ENCODE measurements at regions not wholly inside any gene's neighbourhood (a gene's known extent, or its start where the extent isn't known, plus 50 kb on each side); places are given as distances from the start of the nearest gene placed in this dataset.

DNA sequence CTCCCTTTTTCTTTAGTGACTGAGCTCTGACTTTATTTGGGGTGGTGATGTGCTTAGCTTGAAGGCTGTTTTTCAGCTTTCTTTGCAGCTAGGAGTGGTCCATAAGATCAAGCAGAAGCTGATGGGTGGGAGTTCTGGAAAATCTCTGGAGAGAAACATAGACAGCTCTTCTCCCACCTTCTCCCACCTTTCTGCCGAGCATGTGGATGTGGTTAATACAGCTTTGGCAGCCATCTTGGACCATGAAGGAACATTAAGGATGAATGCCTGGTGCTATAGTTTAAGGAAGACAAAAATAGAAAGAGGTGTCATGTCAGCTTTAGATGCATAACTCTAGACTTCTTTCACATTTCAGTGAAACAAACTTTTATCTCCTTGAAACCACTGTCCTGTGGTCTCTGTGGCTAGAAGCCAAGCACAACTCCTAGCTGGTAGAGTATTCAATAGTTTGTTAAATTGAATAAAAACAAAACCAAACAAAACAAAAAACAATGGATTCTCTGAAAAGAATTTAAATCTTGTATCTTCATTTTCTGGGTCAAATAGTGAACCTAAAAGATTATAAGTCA, 203.6 kb upstream of the SESN3 start:
- Histone ChIP-seq H3K4me1 (no peaks in the 10 kb centered on the region), H3K36me3 (ENCODE audit: insufficient read depth in 1 of 2, low read depth in 1 of 2) (no peaks in the 10 kb centered on the region), H3K27me3 (ENCODE audit: insufficient read depth in 3 of 3, low read length in 2 of 3) (peaks cover 0 to 3% (median 0%) of the 10 kb centered on the region in 3 donors), H3K4me3 (no peak overlapping the region), H3K27ac (no peak overlapping the region), H3K9me3 (no peaks in the 10 kb centered on the region)
- DNase-seq: no peak
- intact Hi-C loops (cut with DNase I): loop anchor here in 1 of 2 donors (10.0 kb wide), 1 partner anchor 60 kb away; no protein-coding TSS in a partner anchor
- ATAC-seq: no peak
- TF ChIP-seq, protein P1, sequence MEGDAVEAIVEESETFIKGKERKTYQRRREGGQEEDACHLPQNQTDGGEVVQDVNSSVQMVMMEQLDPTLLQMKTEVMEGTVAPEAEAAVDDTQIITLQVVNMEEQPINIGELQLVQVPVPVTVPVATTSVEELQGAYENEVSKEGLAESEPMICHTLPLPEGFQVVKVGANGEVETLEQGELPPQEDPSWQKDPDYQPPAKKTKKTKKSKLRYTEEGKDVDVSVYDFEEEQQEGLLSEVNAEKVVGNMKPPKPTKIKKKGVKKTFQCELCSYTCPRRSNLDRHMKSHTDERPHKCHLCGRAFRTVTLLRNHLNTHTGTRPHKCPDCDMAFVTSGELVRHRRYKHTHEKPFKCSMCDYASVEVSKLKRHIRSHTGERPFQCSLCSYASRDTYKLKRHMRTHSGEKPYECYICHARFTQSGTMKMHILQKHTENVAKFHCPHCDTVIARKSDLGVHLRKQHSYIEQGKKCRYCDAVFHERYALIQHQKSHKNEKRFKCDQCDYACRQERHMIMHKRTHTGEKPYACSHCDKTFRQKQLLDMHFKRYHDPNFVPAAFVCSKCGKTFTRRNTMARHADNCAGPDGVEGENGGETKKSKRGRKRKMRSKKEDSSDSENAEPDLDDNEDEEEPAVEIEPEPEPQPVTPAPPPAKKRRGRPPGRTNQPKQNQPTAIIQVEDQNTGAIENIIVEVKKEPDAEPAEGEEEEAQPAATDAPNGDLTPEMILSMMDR (IDR thresholded peaks at IDR 0.05): no peak
- WGBS, 3 donors: 74 to 92% (median 76%) methylated on average over 1 of the region's 1 CpG

DNA sequence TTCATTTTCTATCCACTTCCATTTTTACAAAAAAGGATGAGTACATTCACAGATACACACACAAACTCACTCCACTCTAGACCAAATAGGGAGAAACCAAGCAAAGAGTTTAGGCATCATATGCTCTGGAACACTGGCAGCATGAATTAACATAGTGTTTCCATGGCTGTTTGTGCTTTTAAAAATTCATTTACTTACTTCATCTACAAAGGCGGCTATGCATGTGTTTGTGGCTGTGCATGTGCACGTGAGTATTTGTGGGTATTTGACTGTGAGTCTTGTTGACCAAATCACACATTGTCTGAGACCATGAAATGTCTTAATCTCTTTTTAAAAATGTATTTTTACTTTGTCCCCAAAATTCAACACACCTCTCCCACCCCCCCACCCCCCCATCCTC, 203.0 kb upstream of the SESN3 start:
- DNase-seq (no peak), ATAC-seq (no peak)
- Histone ChIP-seq H3K4me1 (no peaks in the 10 kb centered on the region), H3K27me3 (ENCODE audit: insufficient read depth in 3 of 3, low read length in 2 of 3) (peaks cover 0 to 3% (median 0%) of the 10 kb centered on the region in 3 donors), H3K4me3 (no peak overlapping the region), H3K27ac (no peak overlapping the region), H3K9me3 (no peaks in the 10 kb centered on the region), H3K36me3 (ENCODE audit: insufficient read depth in 1 of 2, low read depth in 1 of 2) (no peaks in the 10 kb centered on the region)
- intact Hi-C loops (cut with DNase I): loop anchor here in 1 of 2 donors (10.0 kb wide), 1 partner anchor 61 kb away; no protein-coding TSS in a partner anchor
- 92 to 100% (median 95%) methylated on average over 2 of the region's 2 CpGs for WGBS, 3 donors
- TF ChIP-seq, protein P1 (IDR thresholded peaks at IDR 0.05): no peak

DNA sequence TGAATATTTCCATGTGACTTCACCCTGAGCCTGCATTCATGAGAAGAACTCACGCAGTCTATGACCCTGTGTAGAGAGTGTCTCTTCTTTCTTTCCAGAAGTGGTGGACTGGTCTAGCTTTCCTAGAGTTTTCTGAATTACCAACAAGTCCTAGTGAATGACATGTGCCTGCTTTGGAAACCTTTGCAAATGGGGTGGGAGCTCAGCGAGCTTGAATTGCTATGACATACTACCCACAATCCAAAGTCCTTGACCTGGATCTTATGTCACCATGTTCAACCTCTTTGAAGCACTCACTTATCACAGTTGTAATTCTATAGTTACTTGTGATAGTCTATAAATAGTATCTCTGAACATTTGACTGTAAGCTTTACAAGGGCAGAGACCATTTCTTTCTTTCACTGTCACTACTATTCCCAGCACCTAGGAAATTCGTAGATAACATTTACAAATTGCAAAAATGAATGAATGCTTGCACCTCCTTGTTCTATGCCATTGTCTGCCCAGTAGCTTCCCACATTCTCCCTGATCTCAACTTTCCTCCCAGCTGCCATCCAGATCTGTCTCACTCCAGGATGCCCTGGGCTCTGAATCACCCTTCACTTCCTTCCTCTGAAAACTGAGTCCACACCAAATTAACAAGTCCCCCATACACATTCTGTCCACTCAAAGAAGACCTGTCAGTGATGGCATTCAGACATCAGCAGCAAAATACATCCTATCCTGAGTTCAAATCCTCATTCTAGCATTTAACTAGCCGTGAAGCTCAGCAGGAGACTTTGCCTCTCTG, 201.9 kb upstream of the SESN3 start:
- intact Hi-C loops (cut with DNase I): loop anchor here in 1 of 2 donors (10.0 kb wide), 1 partner anchor 62 kb away; no protein-coding TSS in a partner anchor
- H3K27me3 ChIP-seq (ENCODE audit: insufficient read depth in 3 of 3, low read length in 2 of 3): peaks cover 0 to 3% (median 0%) of the 10 kb centered on the region in 3 donors

DNA sequence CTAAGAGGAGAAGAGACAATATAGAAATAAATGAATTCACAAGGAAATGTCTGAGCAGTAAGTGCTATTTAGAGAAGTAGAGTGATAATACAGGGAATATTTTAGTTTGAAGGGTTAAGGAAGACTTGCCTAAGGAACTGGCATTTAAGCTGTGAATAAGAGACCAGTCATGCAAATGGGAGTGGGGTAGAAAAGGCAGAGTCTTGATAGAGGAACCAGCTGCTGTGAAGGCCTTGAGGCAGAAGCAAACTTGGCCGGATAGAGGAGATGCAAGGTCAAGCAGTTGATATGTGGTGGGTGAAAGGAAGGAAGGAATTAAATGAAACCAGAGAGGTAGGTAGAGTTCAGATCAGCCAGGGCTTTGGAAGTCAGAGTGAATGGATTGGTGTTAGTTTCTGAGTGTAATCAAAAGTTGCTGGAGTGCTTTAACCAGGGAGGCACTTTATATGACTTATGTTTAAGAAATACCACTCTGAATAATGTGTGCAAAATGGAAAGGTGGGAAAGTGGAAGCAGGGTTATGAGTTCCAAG, 198.4 kb upstream of the SESN3 start:
- 58 to 81% (median 59%) methylated on average over 1 of the region's 1 CpG for WGBS, 3 donors
- H3K27me3 ChIP-seq (ENCODE audit: insufficient read depth in 3 of 3, low read length in 2 of 3): peaks cover 0 to 3% (median 0%) of the 10 kb centered on the region in 3 donors
- H3K27ac ChIP-seq: no peak overlapping the region
- TF ChIP-seq, protein P1 (IDR thresholded peaks at IDR 0.05): no peak
- ATAC-seq (no peak), DNase-seq (no peak)
- H3K4me1 ChIP-seq: no peaks in the 10 kb centered on the region
- intact Hi-C loops (cut with DNase I): no loop called here
- no peaks in the 10 kb centered on the region for H3K36me3 ChIP-seq (ENCODE audit: insufficient read depth in 1 of 2, low read depth in 1 of 2)
- no peaks in the 10 kb centered on the region for H3K9me3 ChIP-seq
- no peak overlapping the region for H3K4me3 ChIP-seq

More for the DNA sequence above, 201.9 kb upstream of the SESN3 start:
- Histone ChIP-seq H3K9me3 (no peaks in the 10 kb centered on the region), H3K27ac (no peak overlapping the region), H3K4me3 (no peak overlapping the region), H3K36me3 (ENCODE audit: insufficient read depth in 1 of 2, low read depth in 1 of 2) (no peaks in the 10 kb centered on the region), H3K4me1 (no peaks in the 10 kb centered on the region)
- DNase-seq (no peak), ATAC-seq (no peak)
- WGBS, 3 donors: 74 to 86% (median 84%) methylated on average over 4 of the region's 4 CpGs
- TF ChIP-seq, protein P1 (IDR thresholded peaks at IDR 0.05): no peak
